ENCODE measurements at regions not wholly inside any gene's neighbourhood (a gene's known extent, or its start where the extent isn't known, plus 50 kb on each side); places are given as distances from the start of the nearest gene placed in this dataset.

GRCh38 chr6:167666571-167667203 lies 160.0 kb upstream of the AFDN start:
- Histone ChIP-seq H3K4me3 (ENCODE audit: low read depth, low read length) (no peak overlapping the region), H3K9me3 (ENCODE audit: control insufficient read depth, low read length) (no peaks in the 10 kb centered on the region), H3K27ac (no peak overlapping the region), H3K27me3 (ENCODE audit: control insufficient read depth, insufficient read depth, low read length) (no peaks in the 10 kb centered on the region), H3K36me3 (ENCODE audit: control insufficient read depth, insufficient read depth, low read length) (no peaks in the 10 kb centered on the region), H2AFZ (no peak overlapping the region), H3K4me2 (ENCODE audit: low read length) (no peak overlapping the region), H3K4me1 (no peaks in the 10 kb centered on the region), H3K9ac (no peak overlapping the region), H3K79me2 (no peaks in the 10 kb centered on the region)
- TF ChIP-seq, protein P1, sequence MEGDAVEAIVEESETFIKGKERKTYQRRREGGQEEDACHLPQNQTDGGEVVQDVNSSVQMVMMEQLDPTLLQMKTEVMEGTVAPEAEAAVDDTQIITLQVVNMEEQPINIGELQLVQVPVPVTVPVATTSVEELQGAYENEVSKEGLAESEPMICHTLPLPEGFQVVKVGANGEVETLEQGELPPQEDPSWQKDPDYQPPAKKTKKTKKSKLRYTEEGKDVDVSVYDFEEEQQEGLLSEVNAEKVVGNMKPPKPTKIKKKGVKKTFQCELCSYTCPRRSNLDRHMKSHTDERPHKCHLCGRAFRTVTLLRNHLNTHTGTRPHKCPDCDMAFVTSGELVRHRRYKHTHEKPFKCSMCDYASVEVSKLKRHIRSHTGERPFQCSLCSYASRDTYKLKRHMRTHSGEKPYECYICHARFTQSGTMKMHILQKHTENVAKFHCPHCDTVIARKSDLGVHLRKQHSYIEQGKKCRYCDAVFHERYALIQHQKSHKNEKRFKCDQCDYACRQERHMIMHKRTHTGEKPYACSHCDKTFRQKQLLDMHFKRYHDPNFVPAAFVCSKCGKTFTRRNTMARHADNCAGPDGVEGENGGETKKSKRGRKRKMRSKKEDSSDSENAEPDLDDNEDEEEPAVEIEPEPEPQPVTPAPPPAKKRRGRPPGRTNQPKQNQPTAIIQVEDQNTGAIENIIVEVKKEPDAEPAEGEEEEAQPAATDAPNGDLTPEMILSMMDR (IDR thresholded peaks at IDR 0.05) = no peak

DNA sequence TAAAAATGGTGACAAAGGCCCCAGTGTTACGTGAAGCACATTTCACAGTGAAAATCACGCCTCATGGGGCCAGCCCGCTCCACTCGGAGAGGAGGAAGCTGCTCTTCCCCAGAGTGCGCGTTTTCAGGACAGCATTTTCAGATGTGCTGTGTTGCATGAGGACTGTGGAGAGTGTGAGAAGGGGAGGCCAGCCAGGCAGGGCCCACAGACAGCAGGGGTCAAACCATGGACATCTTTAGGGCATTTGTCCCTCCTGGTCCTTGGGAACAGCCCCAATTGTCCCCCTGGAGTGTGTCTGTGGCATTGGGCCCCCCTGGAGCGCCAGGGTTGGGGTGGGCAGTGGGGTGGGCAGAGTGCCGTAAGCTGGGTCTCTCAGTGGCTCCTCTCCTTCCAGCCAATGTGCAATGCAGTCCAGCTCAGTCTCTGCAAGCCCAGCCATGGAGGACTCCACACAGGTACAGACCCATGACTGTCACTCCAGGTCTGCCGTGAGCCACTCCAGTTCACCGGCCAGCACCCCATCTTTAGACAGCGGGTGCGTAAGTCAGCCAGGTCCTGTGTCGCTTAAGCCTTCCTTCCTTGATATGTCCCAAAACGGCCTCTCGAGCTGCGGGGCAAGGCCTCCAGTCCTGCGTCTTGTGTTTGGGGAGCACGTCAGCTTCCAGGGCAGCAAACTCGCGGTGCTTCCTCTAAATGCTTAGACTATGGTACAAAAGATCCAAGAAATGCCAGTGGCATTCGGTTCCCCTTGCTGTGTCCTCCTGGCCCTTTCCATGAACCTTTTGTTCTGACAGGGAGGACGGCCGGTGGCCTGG lies 159.3 kb upstream of the AFDN start:
- no peaks in the 10 kb centered on the region for H3K36me3 ChIP-seq (ENCODE audit: control insufficient read depth, insufficient read depth, low read length)
- TF ChIP-seq, protein P1 (IDR thresholded peaks at IDR 0.05) = no peak
- H3K27ac ChIP-seq = no peak overlapping the region
- peak overlapping the region; percentile 24 for H2AFZ ChIP-seq
- no peaks in the 10 kb centered on the region for H3K9me3 ChIP-seq (ENCODE audit: control insufficient read depth, low read length)
- H3K27me3 ChIP-seq (ENCODE audit: control insufficient read depth, insufficient read depth, low read length) = no peaks in the 10 kb centered on the region
- no peak overlapping the region for H3K4me3 ChIP-seq (ENCODE audit: low read depth, low read length)
- no peak overlapping the region for H3K4me2 ChIP-seq (ENCODE audit: low read length)
- no peaks in the 10 kb centered on the region for H3K4me1 ChIP-seq
- H3K79me2 ChIP-seq = no peaks in the 10 kb centered on the region
- no peak overlapping the region for H3K9ac ChIP-seq

DNA sequence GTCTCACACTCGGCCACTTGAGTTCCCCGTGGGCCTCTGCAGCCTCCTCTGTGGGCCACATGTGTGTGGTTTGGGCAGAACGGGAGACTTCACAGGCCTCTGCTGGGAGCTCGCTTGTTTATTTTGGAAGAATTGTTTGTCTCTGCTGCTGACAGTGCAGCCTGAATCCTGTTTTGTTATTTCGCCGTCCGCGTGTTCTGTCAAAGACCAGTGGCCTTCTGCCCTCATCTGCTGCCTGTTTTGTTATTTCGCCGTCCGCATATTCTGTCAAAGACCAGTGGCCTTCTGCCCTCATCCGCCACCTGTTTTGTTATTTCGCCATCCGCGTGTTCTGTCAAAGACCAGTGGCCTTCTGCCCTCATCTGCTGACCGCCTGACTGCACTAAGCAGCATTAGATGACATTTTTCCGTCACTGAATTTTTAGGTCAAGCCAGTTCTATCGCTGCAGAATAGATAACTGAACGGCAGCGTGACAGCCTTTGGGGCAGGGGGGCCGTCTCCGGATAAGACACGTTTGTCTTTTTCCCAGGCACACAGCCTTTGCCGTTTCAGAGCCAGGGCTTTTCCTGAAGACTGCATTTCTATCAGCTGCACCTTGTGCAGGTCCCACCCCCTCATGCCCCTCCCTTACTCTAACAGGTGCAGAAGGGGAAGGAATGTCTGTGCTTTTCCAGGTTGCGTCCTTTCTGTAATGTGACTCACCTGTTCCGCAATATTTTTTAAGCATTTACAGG lies 158.5 kb upstream of the AFDN start:
- Histone ChIP-seq H3K4me3 (ENCODE audit: low read depth, low read length) (no peak overlapping the region), H3K79me2 (no peaks in the 10 kb centered on the region), H3K27ac (no peak overlapping the region), H3K27me3 (ENCODE audit: control insufficient read depth, insufficient read depth, low read length) (no peaks in the 10 kb centered on the region), H3K36me3 (ENCODE audit: control insufficient read depth, insufficient read depth, low read length) (no peaks in the 10 kb centered on the region), H3K9me3 (ENCODE audit: control insufficient read depth, low read length) (no peaks in the 10 kb centered on the region), H3K9ac (no peak overlapping the region), H2AFZ (peak overlapping the region; percentile 24), H3K4me2 (ENCODE audit: low read length) (no peak overlapping the region), H3K4me1 (no peaks in the 10 kb centered on the region)
- TF ChIP-seq, protein P1 (IDR thresholded peaks at IDR 0.05) = no peak

- Histone ChIP-seq H2AFZ (no peak overlapping the region), H3K79me2 (no peaks in the 10 kb centered on the region), H3K9me3 (ENCODE audit: control insufficient read depth, low read length) (no peaks in the 10 kb centered on the region), H3K36me3 (ENCODE audit: control insufficient read depth, insufficient read depth, low read length) (no peaks in the 10 kb centered on the region), H3K4me1 (no peaks in the 10 kb centered on the region), H3K4me3 (ENCODE audit: low read depth, low read length) (no peak overlapping the region), H3K27ac (no peak overlapping the region), H3K4me2 (ENCODE audit: low read length) (no peak overlapping the region), H3K27me3 (ENCODE audit: control insufficient read depth, insufficient read depth, low read length) (no peaks in the 10 kb centered on the region), H3K9ac (no peak overlapping the region)
- TF ChIP-seq, protein P1 (IDR thresholded peaks at IDR 0.05) = no peak
These were observed 157.8 kb upstream of the AFDN start for GRCh38 chr6:167668754-167669552.
